ENCODE measurements at regions not wholly inside any gene's neighbourhood (a gene's known extent, or its start where the extent isn't known, plus 50 kb on each side); places are given as distances from the start of the nearest gene placed in this dataset.
"Not testable (repeated sequence)": the region's sequence is repeated elsewhere in the genome, so short reads cannot be mapped to it uniquely, and the experiment has no call there.

- Histone ChIP-seq H3K4me1 (no peaks in the 10 kb centered on the region), H3K27ac (no peak overlapping the region), H3K27me3 (replicated peaks in 1 of 7) (no peaks in the 10 kb centered on the region), H3K9me3 (no peaks in the 10 kb centered on the region), H3K36me3 (no peaks in the 10 kb centered on the region), H3K4me3 (no peak overlapping the region)
- WGBS, 5 donors: 48 to 64% (median 52%) methylated on average over 2 of the region's 2 CpGs
- DNase-seq: no peak
- intact Hi-C loops (cut with DNase I; ENCODE audit: low total_unique reads): no loop called here
- TF ChIP-seq POLR2AphosphoS5 (IDR thresholded peaks at IDR 0.05) (no peak), POLR2A (IDR thresholded peaks at IDR 0.05) (no peak), CTCF (IDR thresholded peaks at IDR 0.05 in 8 of 11, conservative IDR thresholded peaks at IDR 0.05 in 3 of 11) (no peak)
Measured at GRCh38 chr1:166738873-166739272, 100.4 kb upstream of the POGK start.

GRCh38 chr1:166740668-166741276 is 98.5 kb upstream of the POGK start:
- TF ChIP-seq POLR2AphosphoS5 (IDR thresholded peaks at IDR 0.05) (no peak), CTCF (IDR thresholded peaks at IDR 0.05 in 8 of 11, conservative IDR thresholded peaks at IDR 0.05 in 3 of 11) (no peak), POLR2A (IDR thresholded peaks at IDR 0.05) (no peak)
- Histone ChIP-seq H3K4me1 (no peaks in the 10 kb centered on the region), H3K27me3 (replicated peaks in 1 of 7) (no peaks in the 10 kb centered on the region), H3K27ac (no peak overlapping the region), H3K9me3 (peaks cover 0 to 17% (median 14%) of the 10 kb centered on the region in 8 donors), H3K36me3 (no peaks in the 10 kb centered on the region), H3K4me3 (no peak overlapping the region)
- WGBS, 5 donors: 80 to 85% (median 82%) methylated on average over 3 of the region's 3 CpGs
- intact Hi-C loops (cut with DNase I; ENCODE audit: low total_unique reads): no loop called here
- no peak for DNase-seq

- Histone ChIP-seq H3K27ac (no peak overlapping the region), H3K4me1 (no peaks in the 10 kb centered on the region), H3K4me3 (no peak overlapping the region), H3K27me3 (replicated peaks in 1 of 7) (no peaks in the 10 kb centered on the region), H3K36me3 (no peaks in the 10 kb centered on the region), H3K9me3 (no peaks in the 10 kb centered on the region)
- intact Hi-C loops (cut with DNase I; ENCODE audit: low total_unique reads): no loop called here
- TF ChIP-seq POLR2A (IDR thresholded peaks at IDR 0.05) (no peak), POLR2AphosphoS5 (IDR thresholded peaks at IDR 0.05) (no peak), CTCF (IDR thresholded peaks at IDR 0.05 in 8 of 11, conservative IDR thresholded peaks at IDR 0.05 in 3 of 11) (no peak)
- WGBS, 5 donors: 88 to 100% (median 98%) methylated on average over 1 of the region's 1 CpG
- DNase-seq: no peak
Measured at GRCh38 chr1:166763318-166763717, 76.0 kb upstream of the POGK start.

- 48 to 82% (median 58%) methylated on average over 2 of the region's 2 CpGs for WGBS, 5 donors
- Histone ChIP-seq H3K27ac (no peak overlapping the region), H3K4me1 (no peaks in the 10 kb centered on the region), H3K27me3 (replicated peaks in 1 of 7) (no peaks in the 10 kb centered on the region), H3K9me3 (peaks cover 0 to 25% (median 21%) of the 10 kb centered on the region in 8 donors), H3K4me3 (no peak overlapping the region), H3K36me3 (no peaks in the 10 kb centered on the region)
- TF ChIP-seq POLR2AphosphoS5 (IDR thresholded peaks at IDR 0.05): no peak
- TF ChIP-seq CTCF (IDR thresholded peaks at IDR 0.05 in 8 of 11, conservative IDR thresholded peaks at IDR 0.05 in 3 of 11): no peak
- no peak for TF ChIP-seq POLR2A (IDR thresholded peaks at IDR 0.05)
- DNase-seq: no peak
- intact Hi-C loops (cut with DNase I; ENCODE audit: low total_unique reads): no loop called here
Measured at GRCh38 chr1:166766942-166767341, 72.3 kb upstream of the POGK start.

- H3K27me3 ChIP-seq (replicated peaks in 1 of 7): peaks cover 0 to 37% (median 0%) of the 10 kb centered on the region in 7 donors
- H3K4me1 ChIP-seq; H3K27ac ChIP-seq; H3K4me3 ChIP-seq; DNase-seq; intact Hi-C loops (cut with DNase I; ENCODE audit: low total_unique reads); H3K9me3 ChIP-seq; H3K36me3 ChIP-seq: not testable (repeated sequence)
- 48 to 67% (median 55%) methylated on average over 4 of the region's 4 CpGs for WGBS, 5 donors
Measured at GRCh38 chr1:166784646-166785045, 54.6 kb upstream of the POGK start.
